Adipocyte (in vitro differentiated cells): ENCODE measurements at regions not wholly inside any gene's neighbourhood (a gene's known extent, or its start where the extent isn't known, plus 50 kb on each side); places are given as distances from the start of the nearest gene placed in this dataset.

Experiments
- DNase-seq: peaks from one replicate; pipeline ENCODE4 v3.0.0-alpha.2; 2015; ENCODE audit warnings: low read depth
- H3K27me3 ChIP-seq: replicated peaks from 2 replicates; pipeline ENCODE4 v1.7.0; 2013; ENCODE audit warnings: mild to moderate bottlenecking, low read length, moderate library complexity; ENCODE audit not compliant: control insufficient read depth, insufficient read depth
- H3K36me3 ChIP-seq: 2 replicates; pipeline ENCODE4 v1.7.0; 2013; ENCODE audit warnings: low read length, mild to moderate bottlenecking, moderate library complexity; ENCODE audit not compliant: control insufficient read depth, insufficient read depth, severe bottlenecking
- H3K4me1 ChIP-seq: 2 replicates; pipeline ENCODE4 v1.7.0; 2013; ENCODE audit warnings: mild to moderate bottlenecking, low read length, moderate library complexity; ENCODE audit not compliant: control insufficient read depth, insufficient read depth
- H3K4me3 ChIP-seq: 2 replicates; pipeline ENCODE4 v1.7.0; 2013; ENCODE audit warnings: mild to moderate bottlenecking, low read length, moderate library complexity
- H3K9ac ChIP-seq: 2 replicates; pipeline ENCODE4 v1.7.0; 2013; ENCODE audit warnings: mild to moderate bottlenecking, low read length, moderate library complexity
- H3K9me3 ChIP-seq: 2 replicates; pipeline ENCODE4 v1.7.0; 2013; ENCODE audit warnings: mild to moderate bottlenecking, low read length, moderate library complexity; ENCODE audit not compliant: control insufficient read depth

DNA sequence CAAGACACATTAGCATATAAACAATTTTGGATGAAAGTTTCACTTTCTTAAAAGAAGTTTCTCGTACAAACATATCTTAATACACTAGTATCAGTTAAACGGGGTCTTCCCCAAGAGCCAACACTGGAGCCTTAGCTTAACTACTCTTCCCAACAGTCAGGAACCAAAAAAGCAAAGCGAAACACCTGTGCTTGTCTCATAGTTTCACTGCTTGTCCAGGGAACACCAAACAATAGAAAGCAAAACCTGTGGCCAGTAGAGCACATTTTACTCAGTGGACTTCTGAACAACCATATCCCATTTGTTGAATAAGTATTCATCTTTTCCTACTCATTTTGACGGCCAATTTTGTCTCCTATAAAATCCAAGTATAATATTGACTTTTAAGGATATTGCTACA is 391.4 kb downstream of the ELAVL2 start:
- Histone ChIP-seq H3K4me3 (no peak overlapping the region), H3K9ac (no peak overlapping the region), H3K36me3 (no peaks in the 10 kb centered on the region), H3K4me1 (no peaks in the 10 kb centered on the region), H3K9me3 (peaks cover 9% of the 10 kb centered on the region), H3K27me3 (peaks cover 2% of the 10 kb centered on the region)
- no peak for DNase-seq

DNA sequence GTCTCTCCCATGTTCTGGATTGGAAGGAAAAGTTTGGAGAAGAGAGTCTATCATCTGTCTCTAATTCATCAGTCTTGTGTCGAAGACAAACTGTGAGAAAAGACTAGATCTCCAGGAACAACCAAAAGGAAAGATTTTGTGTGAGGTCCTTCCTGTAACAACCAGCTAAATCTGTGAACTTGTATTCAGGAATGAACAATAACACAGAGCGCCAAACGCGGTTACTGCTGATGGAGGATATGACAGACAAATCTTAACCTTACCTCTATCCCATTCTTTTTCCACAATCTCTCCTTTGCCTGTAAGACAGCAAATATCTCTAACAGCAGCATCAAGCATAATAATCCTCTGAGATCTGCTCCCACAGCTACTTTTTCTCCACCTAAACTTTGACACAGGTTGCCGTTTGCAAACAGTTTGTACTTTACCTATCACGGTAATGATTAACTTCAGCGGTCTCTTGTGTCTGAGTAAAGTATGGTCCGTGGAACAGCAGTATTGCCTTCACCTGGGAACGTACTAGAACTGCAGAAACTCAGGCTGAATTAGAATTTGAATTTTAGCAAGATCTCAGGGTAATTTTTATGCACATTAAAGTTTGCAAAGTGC is 387.6 kb downstream of the ELAVL2 start:
- H3K4me1 ChIP-seq = no peaks in the 10 kb centered on the region
- peaks cover 2% of the 10 kb centered on the region for H3K27me3 ChIP-seq
- H3K9ac ChIP-seq = no peak overlapping the region
- DNase-seq = no peak
- no peak overlapping the region for H3K4me3 ChIP-seq
- H3K9me3 ChIP-seq = no peaks in the 10 kb centered on the region
- H3K36me3 ChIP-seq = no peaks in the 10 kb centered on the region

DNA sequence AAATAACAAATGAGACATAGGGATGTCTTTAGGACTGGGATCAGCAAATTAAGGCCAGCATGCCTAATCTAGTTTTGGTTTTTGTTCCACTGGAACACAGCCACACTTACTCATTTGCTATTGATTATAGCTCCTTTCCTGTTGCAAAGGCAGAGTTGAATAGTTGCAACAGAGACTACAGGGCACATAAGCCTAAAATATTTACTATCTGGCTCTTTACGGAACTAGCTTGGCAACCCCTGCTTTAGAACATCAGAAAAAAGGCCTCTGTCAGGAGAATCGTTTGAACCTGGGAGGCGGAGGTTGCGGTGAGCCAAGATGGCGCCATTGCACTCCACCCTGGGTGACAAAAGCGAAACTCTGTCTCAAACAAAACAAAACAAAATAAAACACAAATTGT is 384.8 kb downstream of the ELAVL2 start:
- H3K9me3 ChIP-seq = no peaks in the 10 kb centered on the region

DNA sequence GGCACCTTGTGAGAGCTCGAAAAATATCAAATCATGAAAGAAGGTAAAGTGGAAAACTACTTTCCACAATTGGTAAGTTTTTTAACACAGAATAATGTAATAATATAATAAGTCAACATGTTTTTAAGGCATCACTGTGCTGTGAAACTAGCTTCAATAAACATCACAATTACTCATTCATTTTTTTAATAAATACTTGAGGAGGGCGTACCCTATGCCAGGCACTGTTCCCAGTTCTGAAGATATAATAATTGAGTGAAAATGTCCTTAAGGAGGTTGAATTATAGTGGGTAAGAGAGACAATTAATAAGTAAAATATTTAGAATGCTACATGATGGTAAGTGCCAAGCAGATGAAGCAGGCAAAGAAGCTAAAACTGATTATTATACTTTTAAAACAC is 381.4 kb downstream of the ELAVL2 start:
- no peak for DNase-seq
- H3K4me3 ChIP-seq = no peak overlapping the region
- no peak overlapping the region for H3K9ac ChIP-seq
- no peaks in the 10 kb centered on the region for H3K4me1 ChIP-seq
- H3K27me3 ChIP-seq = no peaks in the 10 kb centered on the region
- no peaks in the 10 kb centered on the region for H3K36me3 ChIP-seq
- no peaks in the 10 kb centered on the region for H3K9me3 ChIP-seq

More for the DNA sequence above, 384.8 kb downstream of the ELAVL2 start:
- Histone ChIP-seq H3K4me3 (no peak overlapping the region), H3K27me3 (peaks cover 2% of the 10 kb centered on the region), H3K4me1 (no peaks in the 10 kb centered on the region), H3K36me3 (no peaks in the 10 kb centered on the region), H3K9ac (no peak overlapping the region)
- no peak for DNase-seq

DNA sequence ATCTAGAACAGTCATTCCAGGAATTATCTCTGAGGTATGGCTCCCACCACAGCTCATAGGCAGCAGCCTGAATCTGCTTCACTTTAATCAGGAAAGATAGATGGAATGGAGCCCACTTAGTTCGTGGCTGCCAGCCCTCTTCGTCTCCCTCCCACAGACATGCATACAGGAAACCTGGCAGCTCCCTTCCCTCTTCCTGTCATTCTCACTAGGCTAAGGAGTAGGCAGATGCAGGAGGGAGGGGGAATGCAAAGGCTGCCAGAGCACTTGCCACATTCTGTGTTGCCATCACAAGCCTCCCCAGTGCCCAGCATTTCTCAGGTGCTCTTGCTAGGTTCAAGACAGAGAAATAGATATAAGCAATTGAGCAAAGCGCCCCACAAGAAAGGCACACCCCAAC is 378.9 kb downstream of the ELAVL2 start:
- no peaks in the 10 kb centered on the region for H3K36me3 ChIP-seq
- DNase-seq = no peak
- no peaks in the 10 kb centered on the region for H3K9me3 ChIP-seq
- H3K4me1 ChIP-seq = no peaks in the 10 kb centered on the region
- H3K27me3 ChIP-seq = no peaks in the 10 kb centered on the region
- H3K4me3 ChIP-seq = no peak overlapping the region
- no peak overlapping the region for H3K9ac ChIP-seq

DNA sequence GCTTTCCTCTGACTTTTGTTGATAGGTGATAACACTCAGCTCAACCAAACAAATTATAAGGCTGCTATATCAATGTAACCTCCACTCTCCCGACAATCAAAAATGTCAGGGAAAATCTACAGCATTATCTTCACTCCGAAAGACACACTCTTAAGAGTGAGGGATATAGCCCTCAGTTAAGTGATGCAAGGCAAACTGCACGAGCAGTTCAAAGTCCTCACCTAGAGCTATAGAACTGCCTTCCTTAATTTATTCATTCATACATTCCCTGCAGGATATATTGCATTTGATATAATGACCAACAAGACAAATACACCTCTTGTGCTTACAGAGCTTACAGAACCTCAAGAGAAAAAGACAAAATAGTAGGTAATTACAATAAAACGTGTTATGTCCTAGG is 378.1 kb downstream of the ELAVL2 start:
- no peak for DNase-seq
- no peaks in the 10 kb centered on the region for H3K27me3 ChIP-seq
- no peaks in the 10 kb centered on the region for H3K9me3 ChIP-seq
- H3K4me1 ChIP-seq = no peaks in the 10 kb centered on the region
- H3K4me3 ChIP-seq = no peak overlapping the region
- H3K36me3 ChIP-seq = no peaks in the 10 kb centered on the region
- no peak overlapping the region for H3K9ac ChIP-seq

DNA sequence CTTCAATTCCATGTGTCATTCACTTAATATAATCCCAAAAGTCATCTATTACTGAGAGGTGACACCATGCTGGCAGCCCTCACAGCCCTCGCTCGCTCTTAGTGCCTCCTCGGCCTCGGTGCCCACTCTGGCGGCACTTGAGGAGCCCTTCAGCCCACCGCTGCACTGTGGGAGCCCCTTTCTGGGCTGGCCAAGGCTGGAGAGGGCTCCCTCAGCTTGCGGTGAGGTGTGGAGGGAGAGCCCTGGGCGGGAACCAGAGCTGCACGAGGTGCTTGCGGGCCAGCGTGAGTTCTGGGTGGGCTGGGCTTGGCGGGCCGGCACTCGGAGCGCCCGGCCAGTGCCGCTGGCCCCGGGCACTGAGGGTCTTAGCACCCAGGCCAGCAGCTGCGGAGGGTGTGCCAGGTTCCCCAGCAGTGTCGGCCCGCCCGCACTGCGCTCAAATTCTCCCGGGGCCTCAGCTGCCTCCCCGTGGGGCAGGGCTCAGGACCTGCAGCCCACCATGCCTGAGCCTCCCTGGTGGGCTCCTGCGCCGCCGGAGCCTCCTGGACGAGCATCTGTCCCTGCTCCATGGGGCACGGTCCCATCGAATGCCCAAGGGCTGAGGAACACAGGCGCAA is 374.1 kb downstream of the ELAVL2 start:
- Histone ChIP-seq H3K36me3 (no peaks in the 10 kb centered on the region), H3K4me1 (no peaks in the 10 kb centered on the region), H3K9ac (no peak overlapping the region), H3K4me3 (no peak overlapping the region), H3K9me3 (no peaks in the 10 kb centered on the region), H3K27me3 (no peaks in the 10 kb centered on the region)
- DNase-seq = no peak

DNA sequence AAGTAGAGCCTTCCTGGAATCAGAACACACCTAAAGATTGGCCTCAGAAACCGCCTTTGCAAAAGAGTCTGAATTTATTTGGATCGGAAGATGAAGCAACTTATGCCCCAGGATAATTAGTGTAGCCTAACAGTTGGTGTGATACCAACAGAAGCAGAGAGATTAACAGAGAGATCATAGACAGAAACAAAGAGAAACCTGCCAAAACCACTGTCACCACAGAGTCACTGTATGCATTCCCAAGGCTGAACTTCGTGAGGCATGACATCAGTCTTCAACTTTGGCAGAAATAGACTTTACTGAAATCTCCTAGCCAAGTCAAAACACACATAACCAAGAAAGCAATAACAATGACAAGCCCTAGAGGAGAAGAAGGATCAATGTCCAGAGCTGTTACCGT is 361.8 kb downstream of the ELAVL2 start:
- no peak for DNase-seq
- no peaks in the 10 kb centered on the region for H3K27me3 ChIP-seq
- no peaks in the 10 kb centered on the region for H3K4me1 ChIP-seq
- H3K9me3 ChIP-seq = no peaks in the 10 kb centered on the region
- H3K36me3 ChIP-seq = no peaks in the 10 kb centered on the region
- no peak overlapping the region for H3K4me3 ChIP-seq
- H3K9ac ChIP-seq = no peak overlapping the region

DNA sequence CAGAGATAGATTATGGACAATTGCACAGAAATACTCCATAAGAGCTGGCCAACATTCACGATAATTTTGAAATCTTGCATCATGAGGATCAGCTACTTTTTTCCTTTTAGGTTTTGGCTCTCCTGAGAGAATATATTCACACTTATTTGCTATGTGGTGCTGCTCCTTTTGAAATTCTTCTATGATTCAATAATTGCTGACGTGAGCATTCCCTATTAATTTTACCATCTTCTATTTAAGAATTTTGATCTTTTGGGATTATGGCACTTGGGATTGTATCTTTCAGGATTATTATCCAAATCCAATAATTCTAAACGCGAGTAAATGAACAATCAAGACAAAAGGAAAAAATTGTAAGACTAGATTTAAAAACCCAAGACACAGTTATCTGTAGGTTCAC is 358.8 kb downstream of the ELAVL2 start:
- H3K36me3 ChIP-seq = no peaks in the 10 kb centered on the region
- H3K9ac ChIP-seq = no peak overlapping the region
- H3K9me3 ChIP-seq = no peaks in the 10 kb centered on the region
- H3K4me1 ChIP-seq = no peaks in the 10 kb centered on the region
- DNase-seq = no peak
- H3K4me3 ChIP-seq = no peak overlapping the region
- H3K27me3 ChIP-seq = no peaks in the 10 kb centered on the region

DNA sequence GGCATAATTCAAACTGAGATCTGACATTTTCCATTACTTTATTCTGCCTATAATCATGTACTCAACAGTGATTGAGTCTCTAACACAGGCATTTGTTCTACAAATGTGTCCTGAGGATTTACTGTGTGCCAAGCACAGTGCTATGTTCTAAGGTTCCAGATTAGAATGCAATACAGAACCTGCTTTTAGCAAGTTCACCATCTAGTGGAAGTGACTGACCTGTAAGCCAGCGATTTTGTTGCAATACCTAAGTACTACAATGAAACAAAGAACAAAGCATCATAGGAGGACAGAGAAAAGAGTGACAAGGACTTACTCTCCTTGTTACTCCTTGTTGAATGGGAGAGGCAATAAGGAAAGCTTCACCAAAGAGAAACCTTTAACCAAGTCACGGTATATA is 348.1 kb downstream of the ELAVL2 start:
- H3K9me3 ChIP-seq = no peaks in the 10 kb centered on the region
- no peak for DNase-seq
- no peaks in the 10 kb centered on the region for H3K27me3 ChIP-seq
- no peak overlapping the region for H3K4me3 ChIP-seq
- H3K36me3 ChIP-seq = no peaks in the 10 kb centered on the region
- H3K9ac ChIP-seq = no peak overlapping the region
- H3K4me1 ChIP-seq = no peaks in the 10 kb centered on the region

DNA sequence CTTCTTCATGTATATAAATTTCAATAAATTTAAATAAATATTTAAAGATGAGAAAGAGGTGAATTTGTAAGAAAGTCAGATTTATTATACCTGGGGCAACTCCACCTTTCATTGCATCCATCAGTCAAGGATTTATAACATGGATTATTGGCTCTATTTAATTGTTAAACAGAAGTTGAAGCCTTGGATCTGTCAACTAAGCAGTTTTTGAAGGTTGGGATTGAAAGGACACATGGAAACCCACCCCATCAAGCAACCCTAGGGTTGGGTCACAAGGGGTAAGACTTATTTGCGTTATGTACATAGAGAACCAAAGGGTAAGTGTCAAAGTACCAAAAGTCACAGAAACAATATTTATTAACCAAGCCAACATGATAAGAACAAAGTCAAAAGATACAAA is 342.5 kb downstream of the ELAVL2 start:
- H3K36me3 ChIP-seq = no peaks in the 10 kb centered on the region
- no peak for DNase-seq
- no peaks in the 10 kb centered on the region for H3K27me3 ChIP-seq
- H3K4me1 ChIP-seq = no peaks in the 10 kb centered on the region
- H3K9me3 ChIP-seq = no peaks in the 10 kb centered on the region
- H3K9ac ChIP-seq = no peak overlapping the region
- H3K4me3 ChIP-seq = no peak overlapping the region
